PC-3 (cell line): ENCODE measurements at regions not wholly inside any gene's neighbourhood (a gene's known extent, or its start where the extent isn't known, plus 50 kb on each side); places are given as distances from the start of the nearest gene placed in this dataset.

ENCODE experiments used
- CTCF ChIP-seq: fragments of 300-600 bp; sonication (generic); conservative IDR thresholded peaks from 2 replicates; pipeline ENCODE4 v1.5.1; 2017; ENCODE audit warnings: antibody characterized with exemption, low read depth, mild to moderate bottlenecking, low read length
- EZH2phosphoT487 ChIP-seq: fragments of 300-600 bp; sonication (generic); IDR thresholded peaks from 2 replicates; pipeline ENCODE4 v1.6.1; 2018; ENCODE audit warnings: mild to moderate bottlenecking, antibody characterized with exemption, low read length, borderline replicate concordance

DNA sequence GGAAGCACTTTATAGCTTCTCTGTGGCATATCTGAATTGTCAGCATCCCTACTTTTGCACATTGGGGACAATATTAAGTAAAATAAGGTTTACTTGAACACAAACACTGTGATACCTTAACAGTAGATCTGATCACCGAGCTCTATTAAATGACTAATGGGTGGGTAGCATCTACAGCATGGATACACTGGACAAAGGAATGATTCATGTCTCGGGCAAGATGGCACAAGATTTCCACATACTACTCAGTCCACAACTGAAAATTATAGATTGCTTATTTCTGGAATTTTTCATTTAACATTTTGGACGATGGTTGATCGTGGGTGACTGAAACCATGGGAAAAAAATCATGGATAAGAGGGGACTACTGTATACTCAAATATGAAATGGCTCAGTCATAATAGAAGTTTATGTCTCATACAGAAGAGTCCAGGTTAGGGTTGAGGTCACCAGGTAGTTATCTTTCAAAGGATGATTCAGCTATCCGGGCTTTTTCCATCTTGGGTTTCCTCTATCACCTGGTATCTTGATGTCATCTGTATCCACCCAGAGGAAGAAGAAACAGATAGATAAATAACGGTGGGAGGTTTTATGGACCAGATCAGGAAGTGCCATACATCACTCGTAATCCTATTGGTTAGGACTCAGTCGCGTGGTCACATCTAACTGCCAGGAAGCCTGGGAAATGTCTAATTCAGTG lies 320.0 kb upstream of the RARB start:
- TF ChIP-seq CTCF (no peak), EZH2phosphoT487 (no peak)
